ENCODE measurements at regions not wholly inside any gene's neighbourhood (a gene's known extent, or its start where the extent isn't known, plus 50 kb on each side); places are given as distances from the start of the nearest gene placed in this dataset.
"Not testable (repeated sequence)": the region's sequence is repeated elsewhere in the genome, so short reads cannot be mapped to it uniquely, and the experiment has no call there.

GRCh38 chr2:203631068-203631757 lies 75.2 kb upstream of the CD28 start:
- DNase-seq = no peak

GRCh38 chr2:203636588-203637470 lies 69.6 kb upstream of the CD28 start:
- no peak for DNase-seq

DNA sequence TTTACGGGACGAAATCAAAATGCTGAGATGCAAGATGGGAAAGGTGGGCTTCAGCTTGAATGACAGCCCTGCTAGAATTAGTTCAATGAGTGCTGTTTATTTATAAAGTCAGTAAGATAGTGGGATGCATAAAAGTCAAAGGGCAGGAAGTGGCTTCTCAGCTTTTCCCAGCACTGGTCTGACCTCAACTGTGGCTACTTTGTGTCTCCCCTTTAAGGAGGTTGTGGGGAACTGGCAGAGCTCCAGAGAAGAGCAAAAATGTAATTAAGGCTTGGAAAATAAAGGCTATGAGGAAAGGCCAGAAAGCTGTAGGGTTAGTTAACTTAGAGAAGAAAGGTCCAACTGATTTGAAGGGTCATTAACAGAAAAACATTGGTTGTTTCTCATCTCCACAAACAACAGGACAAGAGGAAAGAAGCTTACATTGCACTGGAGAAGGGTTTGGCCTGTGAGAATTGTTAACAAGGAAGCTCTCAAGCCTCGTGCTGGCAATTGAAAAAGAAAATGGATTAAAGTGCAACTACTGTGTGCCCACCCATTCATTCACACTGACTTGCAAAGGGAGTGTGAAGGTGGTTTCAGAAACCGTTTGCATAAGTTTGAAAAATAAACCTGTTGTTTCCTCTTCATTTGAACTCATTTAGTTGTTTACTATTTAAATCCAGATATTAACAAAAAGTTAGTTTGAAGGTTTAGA lies 68.8 kb upstream of the CD28 start:
- no peak for DNase-seq

DNA sequence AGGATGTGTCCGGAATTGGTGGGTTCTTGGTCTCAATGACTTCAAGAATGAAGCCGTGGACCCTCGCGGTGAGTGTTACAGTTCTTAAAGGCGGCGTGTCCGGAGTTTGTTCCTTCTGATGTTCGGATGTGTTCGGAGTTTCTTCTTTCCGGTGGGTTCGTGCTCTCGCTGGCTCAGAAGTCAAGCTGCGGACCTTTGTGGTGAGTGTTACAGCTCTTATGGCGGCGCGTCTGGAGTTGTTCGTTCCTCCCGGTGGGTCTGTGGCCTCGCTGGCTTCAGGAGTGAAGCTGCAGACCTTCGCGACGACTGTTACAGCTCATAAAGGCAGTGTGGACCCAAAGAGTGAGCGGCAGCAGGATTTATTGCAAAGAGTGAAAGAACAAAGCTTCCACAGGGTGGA lies 64.6 kb upstream of the CD28 start:
- not testable (repeated sequence) for DNase-seq

GRCh38 chr2:203642841-203643240 lies 63.6 kb upstream of the CD28 start:
- not testable (repeated sequence) for DNase-seq

- DNase-seq = no peak
These were observed 60.6 kb upstream of the CD28 start for GRCh38 chr2:203645831-203646230.

DNA sequence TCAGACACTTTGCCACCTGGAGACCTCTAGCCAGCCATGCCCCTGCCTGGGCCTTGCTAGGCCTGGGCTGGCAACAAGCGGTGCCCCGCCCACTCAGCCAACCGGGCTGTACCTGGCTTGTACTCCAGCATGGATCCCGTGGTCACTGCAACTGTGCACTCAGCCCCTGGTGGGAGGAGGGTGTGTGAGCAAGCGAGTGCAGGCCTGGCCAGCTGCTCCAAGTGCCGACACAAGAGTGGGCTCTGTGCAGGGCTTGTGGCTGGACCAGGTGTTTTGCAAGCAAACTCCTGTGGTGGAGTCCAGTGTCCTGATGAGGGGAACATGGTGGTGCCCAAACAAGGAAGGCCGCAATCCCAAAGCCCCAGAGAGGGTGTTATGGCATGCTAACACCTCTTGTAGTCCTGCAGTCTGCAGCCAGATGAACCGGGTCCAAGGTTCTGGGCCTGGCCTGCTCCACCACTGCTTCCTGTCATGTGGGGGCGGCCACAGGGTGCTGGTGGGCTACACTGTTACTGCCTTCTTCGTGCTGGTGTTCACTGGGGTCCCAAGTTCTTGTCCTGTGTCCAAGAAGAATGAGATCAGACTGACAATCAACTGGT lies 60.1 kb upstream of the CD28 start:
- no peak for DNase-seq

GRCh38 chr2:203646961-203647360 lies 59.5 kb upstream of the CD28 start:
- DNase-seq = no peak

DNA sequence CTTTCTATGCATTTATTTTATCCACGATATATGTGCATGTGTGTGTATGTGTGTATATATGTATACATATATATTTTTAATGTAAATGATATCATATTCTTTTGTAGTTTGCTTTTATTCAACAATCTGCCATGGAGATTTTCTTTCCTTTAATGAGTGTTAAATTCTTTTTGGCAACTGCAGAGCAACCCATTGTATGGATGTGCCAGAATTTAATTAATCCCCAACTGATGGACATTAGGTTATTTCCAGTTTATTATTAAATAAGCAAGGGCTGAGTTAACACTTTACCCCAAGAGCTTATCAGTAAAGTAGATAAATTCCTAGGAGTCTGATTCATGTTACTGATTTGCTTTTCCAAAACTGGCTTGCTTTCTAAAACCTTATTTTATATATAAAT lies 58.9 kb upstream of the CD28 start:
- no peak for DNase-seq

DNA sequence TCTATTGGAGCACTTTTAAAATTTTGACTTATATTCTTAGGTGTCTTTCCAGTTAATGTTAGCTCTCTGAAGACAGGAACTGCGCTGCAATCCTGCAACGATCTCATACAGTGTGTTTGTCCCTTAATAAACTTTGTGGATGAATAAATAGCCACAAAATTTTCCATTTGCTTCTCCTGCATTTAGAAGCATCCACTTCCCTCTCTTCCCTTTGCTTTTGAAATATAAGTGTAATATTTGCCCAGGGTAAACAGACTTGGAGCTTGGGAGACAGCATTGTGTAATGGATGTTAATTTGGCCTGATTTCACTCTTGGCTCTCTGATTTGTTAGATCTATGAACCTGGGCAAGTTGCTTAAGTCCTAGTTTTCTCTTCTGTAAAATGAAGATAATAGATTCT lies 58.2 kb upstream of the CD28 start:
- no peak for DNase-seq

DNA sequence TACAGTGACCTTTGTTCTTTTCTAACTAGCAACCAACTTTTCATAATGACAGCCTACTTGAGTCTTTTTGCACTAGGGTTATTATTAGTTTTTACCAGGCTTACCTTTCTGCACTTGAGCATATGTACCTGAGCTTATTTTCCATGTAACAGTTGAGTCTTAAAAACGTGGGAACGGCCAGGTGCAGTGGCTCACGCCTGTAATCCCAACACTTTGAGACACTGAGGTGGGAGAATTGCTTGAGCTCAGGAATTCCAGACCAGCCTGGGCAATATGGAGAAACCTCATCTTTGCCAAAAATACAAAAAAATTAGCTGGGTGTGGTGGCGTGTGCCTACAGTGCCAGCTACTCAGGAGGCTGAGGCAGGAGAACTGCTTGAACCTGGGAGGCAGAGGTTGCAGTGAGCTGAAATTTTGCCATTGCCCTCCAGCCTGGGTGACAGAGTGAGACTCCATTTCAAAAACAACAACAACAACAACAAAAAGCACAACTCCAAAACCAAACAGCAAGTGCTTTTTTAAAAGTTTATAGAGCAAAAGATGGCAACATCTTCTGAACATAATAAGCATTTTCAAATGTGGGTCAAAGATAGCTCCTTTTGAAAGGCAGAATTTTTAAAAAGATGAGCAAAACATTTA lies 57.1 kb upstream of the CD28 start:
- no peak for DNase-seq

GRCh38 chr2:203650860-203651613 lies 55.4 kb upstream of the CD28 start:
- DNase-seq = peak in 1 of 5 donors; percentile 66

DNA sequence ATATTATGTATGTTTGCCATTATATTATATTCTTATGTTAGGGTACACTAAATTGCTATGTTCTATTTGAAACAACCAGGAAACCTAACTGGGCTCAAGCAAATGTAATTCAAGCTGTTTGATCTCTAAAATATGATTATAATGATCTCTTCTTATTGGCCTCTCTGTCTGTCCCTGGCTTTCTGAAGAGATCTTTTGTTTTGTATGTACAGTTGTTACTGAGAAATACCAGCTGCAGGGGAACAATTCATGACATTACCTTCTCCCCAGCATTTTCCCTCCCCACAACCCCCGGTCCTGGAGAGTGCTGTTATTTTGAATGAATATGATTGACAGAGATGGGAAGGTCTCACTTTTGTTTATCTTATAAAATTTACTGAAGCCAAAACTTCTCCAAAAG lies 54.8 kb upstream of the CD28 start:
- no peak for DNase-seq

DNA sequence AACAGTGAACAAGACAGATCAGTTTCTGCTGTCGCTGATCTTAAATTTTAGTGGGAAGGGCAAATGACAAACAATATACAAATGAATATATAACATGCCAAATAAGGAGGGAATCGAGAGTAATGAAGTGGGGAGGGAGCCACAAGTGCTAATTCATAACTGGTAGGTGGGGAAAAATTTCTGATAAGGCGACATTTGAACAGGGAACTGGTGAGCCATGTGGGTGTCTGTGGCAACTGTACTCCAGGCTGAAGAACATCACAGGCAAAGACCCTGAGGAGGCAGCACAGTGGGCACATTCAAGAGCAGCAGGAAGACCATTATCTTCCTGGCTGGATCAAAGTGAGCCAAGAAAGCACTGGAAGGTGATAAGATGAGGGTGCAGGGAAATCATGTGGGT lies 51.6 kb upstream of the CD28 start:
- no peak for DNase-seq

DNA sequence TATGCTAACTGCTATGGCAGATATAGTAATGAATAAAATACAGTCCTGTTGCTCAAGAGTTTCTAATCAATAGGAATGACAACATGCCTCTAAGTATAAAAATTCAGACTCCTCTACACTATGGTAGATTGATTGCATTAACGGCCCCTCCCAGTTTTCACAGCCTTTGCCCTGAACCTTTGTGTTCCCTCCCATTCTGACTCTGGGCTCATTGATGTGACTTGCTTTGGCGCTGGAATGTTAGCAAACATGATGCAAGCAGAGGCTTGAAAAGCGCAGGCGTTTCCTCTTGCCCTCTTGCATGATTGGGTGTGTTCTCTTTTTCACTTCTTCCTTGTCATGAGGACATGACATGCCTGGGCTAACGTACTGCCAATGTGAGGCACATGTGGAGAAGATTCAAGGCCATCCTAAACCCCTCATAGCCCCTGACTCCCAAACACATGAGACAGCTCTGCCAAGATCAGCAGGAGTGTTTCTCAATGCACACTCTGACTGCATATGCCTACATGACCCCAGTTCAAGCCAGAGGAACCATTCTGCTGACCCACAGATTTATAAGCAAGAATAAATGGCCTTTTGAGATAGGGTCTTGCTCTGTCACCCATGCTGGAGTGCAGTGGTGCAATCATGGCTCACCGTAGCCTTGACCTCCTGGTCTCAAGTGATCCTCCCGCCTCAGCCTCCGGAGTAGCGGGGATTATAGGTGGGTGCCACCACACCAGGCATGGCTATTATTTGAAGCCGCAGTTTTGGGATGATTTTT lies 49.7 kb upstream of the CD28 start:
- DNase-seq = peak in 1 of 5 donors; percentile 28
